ENCODE measurements at regions not wholly inside any gene's neighbourhood (a gene's known extent, or its start where the extent isn't known, plus 50 kb on each side); places are given as distances from the start of the nearest gene placed in this dataset.

DNA sequence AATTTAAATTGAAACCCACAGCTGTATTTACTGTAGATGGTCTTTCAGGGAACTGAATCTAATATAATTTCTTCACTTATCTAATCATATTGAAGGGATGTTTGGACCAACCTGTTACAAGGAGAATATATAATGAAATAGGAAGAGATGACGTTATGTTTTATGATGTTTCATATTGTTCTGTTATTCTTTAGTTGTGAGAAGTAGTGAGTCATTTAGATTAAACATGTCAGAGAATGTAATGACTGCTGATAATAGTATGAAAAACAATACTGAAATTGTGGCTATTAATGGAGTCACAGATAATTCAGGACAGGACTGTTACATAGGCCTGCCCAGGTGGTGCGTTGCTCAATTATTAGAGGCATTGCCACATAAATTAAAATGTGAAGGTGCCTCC, 1993.4 kb downstream of the EFNA5 start:
- Histone ChIP-seq H3K27me3 (ENCODE audit: control insufficient read depth, insufficient read depth, low read length) (no peaks in the 10 kb centered on the region), H4K5ac (ENCODE audit: low read depth, low read length) (no peak overlapping the region), H3K36me3 (ENCODE audit: control insufficient read depth, insufficient read depth, low read length) (no peaks in the 10 kb centered on the region), H2BK5ac (ENCODE audit: low read depth, low read length, poor library complexity, severe bottlenecking) (no peak overlapping the region), H3K18ac (ENCODE audit: low read depth, low read length) (no peak overlapping the region), H3K79me1 (ENCODE audit: low read depth in 1 of 2, low read length in 2 of 2) (no peaks in the 10 kb centered on the region), H4K8ac (ENCODE audit: low read depth in 2 of 2, low read length in 2 of 2) (no peak overlapping the region), H3K4ac (ENCODE audit: low read depth, low read length) (no peak overlapping the region), H2BK20ac (ENCODE audit: low read depth, low read length) (no peak overlapping the region), H2AK9ac (replicated peaks; ENCODE audit: low read depth, low read length, poor library complexity) (no peak overlapping the region), H2AFZ (replicated peaks; ENCODE audit: low read length, poor library complexity) (no peak overlapping the region), H3K56ac (ENCODE audit: extremely low read depth, insufficient read depth, low read length) (no peak overlapping the region), H3K9ac (ENCODE audit: low read depth, low read length) (no peak overlapping the region), H2BK15ac (ENCODE audit: low read depth, low read length) (no peak overlapping the region), H2BK120ac (ENCODE audit: low read depth, low read length) (no peak overlapping the region), H3K9me3 (ENCODE audit: control insufficient read depth, insufficient read depth, low read length) (no peaks in the 10 kb centered on the region), H3K14ac (replicated peaks; ENCODE audit: low read depth, low read length) (no peak overlapping the region), H3K9me1 (ENCODE audit: insufficient read depth, low read length) (no peaks in the 10 kb centered on the region), H2AK5ac (ENCODE audit: low read depth, low read length) (no peak overlapping the region), H3K4me1 (ENCODE audit: control insufficient read depth, insufficient read depth, low read length) (no peaks in the 10 kb centered on the region), H3K4me2 (ENCODE audit: low read depth, low read length) (no peak overlapping the region), H4K91ac (ENCODE audit: insufficient read depth, low read depth, low read length) (no peak overlapping the region), H3K23ac (ENCODE audit: low read depth, low read length) (no peak overlapping the region), H3K27ac (ENCODE audit: insufficient read depth, low read length) (no peak overlapping the region), H3K4me3 (ENCODE audit: insufficient read depth, low read depth, low read length) (no peak overlapping the region), H4K20me1 (ENCODE audit: insufficient read depth, low read length) (no peaks in the 10 kb centered on the region)
- 100% methylated on average over 1 of the region's 2 CpGs; no CpG with 5 or more reads in 1 of the 2 experiments for WGBS, 2 experiments (ENCODE audit: extremely low coverage in 2 of 2, insufficient read length in 1 of 2)
- in situ Hi-C loops (cut with MboI; ENCODE audit: low sequenced_read_pairs), result no loop called here
- dilution Hi-C loops (cut with HindIII; ENCODE audit: low sequenced_read_pairs, unreplicated experiment), result no loop called here
- DNase-seq, result peak; percentile 0
- CTCF ChIA-PET, result no interaction called here
- POLR2A ChIA-PET (ENCODE audit: unreplicated experiment), result no interaction called here
- TF ChIP-seq MXI1 (IDR thresholded peaks at IDR 0.05; ENCODE audit: borderline replicate concordance, low read depth, low read length) (no peak), BHLHE40 (IDR thresholded peaks at IDR 0.05; ENCODE audit: low read depth, low read length) (no peak), MAFK (IDR thresholded peaks at IDR 0.05; ENCODE audit: low read depth, low read length) (no peak), RFX5 (IDR thresholded peaks at IDR 0.05; ENCODE audit: low read depth, low read length) (no peak), SMC3 (IDR thresholded peaks at IDR 0.05; ENCODE audit: low read depth, low read length) (no peak), MAZ (IDR thresholded peaks at IDR 0.05; ENCODE audit: borderline replicate concordance, low read depth, low read length) (no peak), NFE2L2 (IDR thresholded peaks at IDR 0.05; ENCODE audit: low read depth, low read length) (no peak), POLR2A (IDR thresholded peaks at IDR 0.05; ENCODE audit: low read depth, low read length) (no peak), RAD21 (IDR thresholded peaks at IDR 0.05; ENCODE audit: low read length) (no peak), FOS (IDR thresholded peaks at IDR 0.05; ENCODE audit: low read depth, low read length) (no peak), RCOR1 (IDR thresholded peaks at IDR 0.05; ENCODE audit: insufficient replicate concordance, low read length) (no peak), CEBPB (IDR thresholded peaks at IDR 0.05; ENCODE audit: low read depth, low read length) (no peak), CHD1 (IDR thresholded peaks at IDR 0.05; ENCODE audit: low read depth, low read length) (no peak)
- TF ChIP-seq, protein P1, sequence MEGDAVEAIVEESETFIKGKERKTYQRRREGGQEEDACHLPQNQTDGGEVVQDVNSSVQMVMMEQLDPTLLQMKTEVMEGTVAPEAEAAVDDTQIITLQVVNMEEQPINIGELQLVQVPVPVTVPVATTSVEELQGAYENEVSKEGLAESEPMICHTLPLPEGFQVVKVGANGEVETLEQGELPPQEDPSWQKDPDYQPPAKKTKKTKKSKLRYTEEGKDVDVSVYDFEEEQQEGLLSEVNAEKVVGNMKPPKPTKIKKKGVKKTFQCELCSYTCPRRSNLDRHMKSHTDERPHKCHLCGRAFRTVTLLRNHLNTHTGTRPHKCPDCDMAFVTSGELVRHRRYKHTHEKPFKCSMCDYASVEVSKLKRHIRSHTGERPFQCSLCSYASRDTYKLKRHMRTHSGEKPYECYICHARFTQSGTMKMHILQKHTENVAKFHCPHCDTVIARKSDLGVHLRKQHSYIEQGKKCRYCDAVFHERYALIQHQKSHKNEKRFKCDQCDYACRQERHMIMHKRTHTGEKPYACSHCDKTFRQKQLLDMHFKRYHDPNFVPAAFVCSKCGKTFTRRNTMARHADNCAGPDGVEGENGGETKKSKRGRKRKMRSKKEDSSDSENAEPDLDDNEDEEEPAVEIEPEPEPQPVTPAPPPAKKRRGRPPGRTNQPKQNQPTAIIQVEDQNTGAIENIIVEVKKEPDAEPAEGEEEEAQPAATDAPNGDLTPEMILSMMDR (conservative IDR thresholded peaks at IDR 0.05; ENCODE audit: low read depth, low read length), result no peak
- TF ChIP-seq, protein P2, sequence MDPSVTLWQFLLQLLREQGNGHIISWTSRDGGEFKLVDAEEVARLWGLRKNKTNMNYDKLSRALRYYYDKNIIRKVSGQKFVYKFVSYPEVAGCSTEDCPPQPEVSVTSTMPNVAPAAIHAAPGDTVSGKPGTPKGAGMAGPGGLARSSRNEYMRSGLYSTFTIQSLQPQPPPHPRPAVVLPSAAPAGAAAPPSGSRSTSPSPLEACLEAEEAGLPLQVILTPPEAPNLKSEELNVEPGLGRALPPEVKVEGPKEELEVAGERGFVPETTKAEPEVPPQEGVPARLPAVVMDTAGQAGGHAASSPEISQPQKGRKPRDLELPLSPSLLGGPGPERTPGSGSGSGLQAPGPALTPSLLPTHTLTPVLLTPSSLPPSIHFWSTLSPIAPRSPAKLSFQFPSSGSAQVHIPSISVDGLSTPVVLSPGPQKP (IDR thresholded peaks at IDR 0.05; ENCODE audit: borderline replicate concordance, low read depth, low read length), result no peak
- TF ChIP-seq, protein P3, sequence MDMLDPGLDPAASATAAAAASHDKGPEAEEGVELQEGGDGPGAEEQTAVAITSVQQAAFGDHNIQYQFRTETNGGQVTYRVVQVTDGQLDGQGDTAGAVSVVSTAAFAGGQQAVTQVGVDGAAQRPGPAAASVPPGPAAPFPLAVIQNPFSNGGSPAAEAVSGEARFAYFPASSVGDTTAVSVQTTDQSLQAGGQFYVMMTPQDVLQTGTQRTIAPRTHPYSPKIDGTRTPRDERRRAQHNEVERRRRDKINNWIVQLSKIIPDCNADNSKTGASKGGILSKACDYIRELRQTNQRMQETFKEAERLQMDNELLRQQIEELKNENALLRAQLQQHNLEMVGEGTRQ (IDR thresholded peaks at IDR 0.05; ENCODE audit: low read depth, low read length), result no peak
- no TSS peak for BruUV-seq (replicated peaks)
- no peak for ATAC-seq (ENCODE audit: low read depth)
- intact Hi-C loops (cut with micrococcal nuclease), result loop anchor here (5.0 kb wide), 1 partner anchor 1245 kb away; no protein-coding TSS in a partner anchor

Measured in IMR-90 (cell line).